ENCODE measurements at regions not wholly inside any gene's neighbourhood (a gene's known extent, or its start where the extent isn't known, plus 50 kb on each side); places are given as distances from the start of the nearest gene placed in this dataset.

- Histone ChIP-seq H3K4me1 (replicated peaks) (no peaks in the 10 kb centered on the region), H3K9me3 (no peaks in the 10 kb centered on the region), H3K27ac (no peak overlapping the region), H3K4me3 (no peak overlapping the region), H3K27me3 (replicated peaks; ENCODE audit: insufficient read depth) (no peaks in the 10 kb centered on the region), H3K36me3 (no peaks in the 10 kb centered on the region)
- DNase-seq (ENCODE audit: low spot score): no peak
- TF ChIP-seq POLR2A (IDR thresholded peaks at IDR 0.05) (no peak), POLR2AphosphoS5 (IDR thresholded peaks at IDR 0.05) (no peak), CTCF (IDR thresholded peaks at IDR 0.05) (no peak)
- WGBS: 75% methylated on average over 1 of the region's 1 CpG
- intact Hi-C loops (cut with DNase I): no loop called here
These were observed 84.1 kb upstream of the NEIL3 start for GRCh38 chr4:177225605-177226004.

- no peak for DNase-seq (ENCODE audit: low spot score)
- H3K27ac ChIP-seq: no peak overlapping the region
- no peaks in the 10 kb centered on the region for H3K4me1 ChIP-seq (replicated peaks)
- 92% methylated on average over 21 of the region's 21 CpGs for WGBS
- no peaks in the 10 kb centered on the region for H3K27me3 ChIP-seq (replicated peaks; ENCODE audit: insufficient read depth)
- no peaks in the 10 kb centered on the region for H3K9me3 ChIP-seq
- H3K36me3 ChIP-seq: no peaks in the 10 kb centered on the region
- TF ChIP-seq CTCF (IDR thresholded peaks at IDR 0.05): no peak
- TF ChIP-seq POLR2A (IDR thresholded peaks at IDR 0.05): no peak
- TF ChIP-seq POLR2AphosphoS5 (IDR thresholded peaks at IDR 0.05): no peak
- intact Hi-C loops (cut with DNase I): no loop called here
- no peak overlapping the region for H3K4me3 ChIP-seq
These were observed 82.0 kb upstream of the NEIL3 start for GRCh38 chr4:177227636-177228035.

DNA sequence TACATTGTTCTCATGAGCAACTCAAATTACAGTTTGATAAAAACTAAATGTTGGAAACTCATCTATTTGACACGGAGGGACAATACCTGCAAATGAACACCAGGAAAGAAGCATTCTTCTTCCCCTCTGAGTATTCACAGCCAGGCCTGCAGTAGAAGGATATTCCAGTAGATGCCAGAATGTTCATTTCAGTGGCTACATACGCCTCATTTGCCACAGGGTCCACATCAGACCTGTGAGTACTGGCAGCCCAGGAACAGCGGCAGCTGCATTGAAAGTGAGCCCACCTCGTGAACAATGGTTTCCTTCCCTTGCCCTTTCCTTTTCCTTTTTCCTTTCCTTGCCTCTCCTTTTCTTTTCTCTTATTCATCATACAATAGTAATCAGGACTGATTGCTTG, 81.1 kb upstream of the NEIL3 start:
- intact Hi-C loops (cut with DNase I): no loop called here
- TF ChIP-seq POLR2AphosphoS5 (IDR thresholded peaks at IDR 0.05) (no peak), CTCF (IDR thresholded peaks at IDR 0.05) (no peak), POLR2A (IDR thresholded peaks at IDR 0.05) (no peak)
- WGBS: 82% methylated on average over 4 of the region's 4 CpGs
- Histone ChIP-seq H3K4me1 (replicated peaks) (no peaks in the 10 kb centered on the region), H3K4me3 (no peak overlapping the region), H3K9me3 (no peaks in the 10 kb centered on the region), H3K36me3 (no peaks in the 10 kb centered on the region), H3K27me3 (replicated peaks; ENCODE audit: insufficient read depth) (no peaks in the 10 kb centered on the region), H3K27ac (no peak overlapping the region)
- no peak for DNase-seq (ENCODE audit: low spot score)

DNA sequence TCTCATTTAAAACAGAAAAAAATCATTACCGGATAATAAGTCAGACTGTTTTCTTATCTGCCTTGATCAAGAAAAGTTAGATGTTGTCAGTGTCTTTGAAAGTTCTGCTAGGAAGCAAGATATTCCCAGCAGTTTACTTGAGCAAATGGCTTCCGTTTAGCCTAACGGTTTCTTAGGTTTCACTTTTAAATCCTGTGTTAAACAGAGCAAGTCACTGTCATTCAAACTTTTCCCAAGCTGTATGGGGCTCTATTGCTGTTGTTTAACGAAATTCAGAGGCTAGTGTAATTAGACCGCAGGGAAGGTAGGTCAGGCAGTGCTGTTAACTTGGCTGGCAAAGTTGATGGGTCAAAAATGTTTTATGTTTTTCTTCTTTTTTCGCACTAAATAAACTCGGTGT, 80.3 kb upstream of the NEIL3 start:
- intact Hi-C loops (cut with DNase I): no loop called here
- no peak overlapping the region for H3K4me3 ChIP-seq

GRCh38 chr4:177232473-177232872, 77.2 kb upstream of the NEIL3 start:
- no peak for DNase-seq (ENCODE audit: low spot score)
- no peaks in the 10 kb centered on the region for H3K9me3 ChIP-seq
- no peaks in the 10 kb centered on the region for H3K4me1 ChIP-seq (replicated peaks)
- no peaks in the 10 kb centered on the region for H3K27me3 ChIP-seq (replicated peaks; ENCODE audit: insufficient read depth)
- H3K27ac ChIP-seq: no peak overlapping the region
- H3K4me3 ChIP-seq: no peak overlapping the region
- H3K36me3 ChIP-seq: no peaks in the 10 kb centered on the region
- TF ChIP-seq CTCF (IDR thresholded peaks at IDR 0.05) (no peak), POLR2AphosphoS5 (IDR thresholded peaks at IDR 0.05) (no peak), POLR2A (IDR thresholded peaks at IDR 0.05) (no peak)
- intact Hi-C loops (cut with DNase I): no loop called here

More for the DNA sequence above, 80.3 kb upstream of the NEIL3 start:
- Histone ChIP-seq H3K27ac (no peak overlapping the region), H3K4me1 (replicated peaks) (no peaks in the 10 kb centered on the region), H3K36me3 (no peaks in the 10 kb centered on the region), H3K9me3 (no peaks in the 10 kb centered on the region), H3K27me3 (replicated peaks; ENCODE audit: insufficient read depth) (no peaks in the 10 kb centered on the region)
- no peak for DNase-seq (ENCODE audit: low spot score)
- TF ChIP-seq CTCF (IDR thresholded peaks at IDR 0.05): no peak
- TF ChIP-seq POLR2AphosphoS5 (IDR thresholded peaks at IDR 0.05): no peak
- 35% methylated on average over 7 of the region's 7 CpGs for WGBS
